Panc1 (cell line): ENCODE measurements at regions not wholly inside any gene's neighbourhood (a gene's known extent, or its start where the extent isn't known, plus 50 kb on each side); places are given as distances from the start of the nearest gene placed in this dataset.

ENCODE experiments used
- CTCF ChIP-seq: fragments of 450-650 bp; IDR thresholded peaks from 2 replicates; pipeline ENCODE4 v1.5.1; 2017; ENCODE audit warnings: mild to moderate bottlenecking
- POLR2AphosphoS5 ChIP-seq: IDR thresholded peaks from 2 replicates; pipeline ENCODE4 v1.6.1; 2012; ENCODE audit warnings: mild to moderate bottlenecking, low read depth, low read length, moderate library complexity
- REST ChIP-seq, 2 experiments: IDR thresholded peaks; 2 replicates each; pipeline ENCODE4 v1.6.1; 2011 to 2012; ENCODE audit warnings: low read depth in 2 of 2, control low read depth in 1 of 2, low read length in 1 of 2, mild to moderate bottlenecking in 1 of 2, moderate library complexity in 1 of 2; ENCODE audit not compliant: insufficient read depth in 1 of 2

DNA sequence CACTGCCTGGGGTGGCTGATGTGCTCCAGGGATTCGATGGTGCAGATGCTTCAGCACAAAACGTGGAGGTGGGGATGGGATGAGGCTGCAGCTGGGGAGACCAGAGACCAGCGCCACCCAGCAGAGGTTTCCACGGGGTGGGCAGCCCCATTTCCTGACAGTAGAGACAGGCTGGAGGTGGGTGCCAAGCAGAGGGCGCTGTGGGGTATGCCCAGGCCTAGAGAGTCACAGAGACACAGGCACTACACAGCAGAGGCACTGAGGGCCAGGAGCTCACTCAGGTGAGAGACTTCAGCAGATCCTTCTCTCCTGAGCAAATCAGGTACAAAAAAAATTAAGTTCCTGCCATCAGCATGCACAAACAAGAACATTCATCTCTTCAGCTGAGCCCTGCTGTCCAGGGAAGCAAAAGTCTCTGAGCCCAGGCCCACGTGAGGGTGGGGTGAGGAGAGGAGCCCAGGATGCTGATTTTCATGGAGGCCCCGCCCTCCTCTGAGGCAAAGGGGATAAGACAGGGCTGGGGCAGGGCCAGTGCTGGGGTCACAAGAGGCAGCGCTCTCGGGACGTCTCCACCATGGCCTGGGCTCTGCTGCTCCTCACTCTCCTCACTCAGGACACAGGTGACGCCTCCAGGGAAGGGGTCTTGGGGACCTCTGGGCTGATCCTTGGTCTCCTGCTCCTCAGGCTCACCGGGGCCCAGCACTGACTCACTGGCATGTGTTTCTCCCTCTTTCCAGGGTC lies 53.1 kb downstream of the GGTLC2 start:
- TF ChIP-seq REST (IDR thresholded peaks at IDR 0.05; ENCODE audit: insufficient read depth in 1 of 2, low read depth in 2 of 2, low read length in 1 of 2) (no peak), CTCF (no peak), POLR2AphosphoS5 (no peak)
